Lung (tissue), 11 donors: ENCODE measurements at regions not wholly inside any gene's neighbourhood (a gene's known extent, or its start where the extent isn't known, plus 50 kb on each side); places are given as distances from the start of the nearest gene placed in this dataset.

Experiments
- ATAC-seq: fragments of 200-7000 bp; cut with Tn5 transposase; one replicate; pipeline ENCODE4 v1.9.1; 2020; ENCODE audit warnings: moderate number of reproducible peaks; ENCODE audit not compliant: insufficient read depth, low FRiP score
- DNase-seq, 3 donors: peaks; one replicate each; pipeline ENCODE4 v3.0.0-alpha.2; 2013 to 2017
- H3K27ac ChIP-seq, 2 donors: one replicate each; pipeline ENCODE4 v1.5.1; 2013; ENCODE audit warnings: mild to moderate bottlenecking in 2 of 2, moderate library complexity in 2 of 2, control low read depth in 1 of 2, inconsistent platforms in 1 of 2, low read depth in 1 of 2, low read length in 1 of 2
- H3K27me3 ChIP-seq, 3 donors: one replicate each; pipeline ENCODE4 v1.5.1; 2013; ENCODE audit warnings: low read length in 2 of 3; ENCODE audit not compliant: control insufficient read depth in 3 of 3, insufficient read depth in 3 of 3
- H3K36me3 ChIP-seq, 4 donors: one replicate each; pipeline ENCODE4 v1.5.1; 2013; ENCODE audit warnings: low read length in 4 of 4, mild to moderate bottlenecking in 1 of 4, moderate library complexity in 1 of 4; ENCODE audit not compliant: control insufficient read depth in 4 of 4, insufficient read depth in 4 of 4
- H3K4me1 ChIP-seq, 5 donors: one replicate each; pipeline ENCODE4 v1.5.1; 2013; ENCODE audit warnings: low read length in 5 of 5, mild to moderate bottlenecking in 2 of 5, moderate library complexity in 1 of 5; ENCODE audit not compliant: control insufficient read depth in 5 of 5, insufficient read depth in 5 of 5
- H3K4me3 ChIP-seq: one replicate; pipeline ENCODE4 v1.5.1; 2013; ENCODE audit warnings: mild to moderate bottlenecking, control low read depth, moderate library complexity
- H3K9ac ChIP-seq, 2 donors: one replicate each; pipeline ENCODE4 v1.5.1; 2013; ENCODE audit warnings: low read length in 2 of 2, control low read depth in 1 of 2; ENCODE audit not compliant: insufficient read depth in 1 of 2
- H3K9me3 ChIP-seq, 4 donors: one replicate each; pipeline ENCODE4 v1.5.1; 2013; ENCODE audit warnings: low read length in 3 of 4, mild to moderate bottlenecking in 1 of 4, moderate library complexity in 1 of 4; ENCODE audit not compliant: control insufficient read depth in 4 of 4, insufficient read depth in 3 of 4
- CTCF ChIP-seq: IDR thresholded peaks from 2 replicates; pipeline ENCODE4 v1.5.1; 2012; ENCODE audit warnings: mild to moderate bottlenecking; ENCODE audit errors: control extremely low read depth, extremely low read depth
- WGBS, 2 donors: extraction: QIAGEN DNeasy Blood & Tissue Kit; methylation state at CpG; one replicate each; pipeline ENCODE4 v1.1.7; 2013; 5-methylcytosine and 5-hydroxymethylcytosine counted together
- donor health status: control.
- donor health status: control.
- donor health status: Bipolar disorder and iron deficiency.
- donor health status: healthy.
- donor health status: DM: yes; HTN: yes; CAD: no.

- Histone ChIP-seq H3K9ac (no peak overlapping the region), H3K36me3 (no peaks in the 10 kb centered on the region), H3K4me3 (no peak overlapping the region), H3K9me3 (peaks cover 0 to 6% (median 2%) of the 10 kb centered on the region in 4 donors), H3K27me3 (no peaks in the 10 kb centered on the region), H3K4me1 (no peaks in the 10 kb centered on the region), H3K27ac (no peak overlapping the region)
- WGBS, 2 donors: 57 to 65% methylated on average over 3 of the region's 3 CpGs
- TF ChIP-seq CTCF: no peak
- no peak for DNase-seq
- ATAC-seq: no peak
These were observed 754.0 kb upstream of the FAT3 start for GRCh38 chr11:91470656-91471055.

GRCh38 chr11:91459840-91460239 is 764.8 kb upstream of the FAT3 start:
- H3K27ac ChIP-seq: no peak overlapping the region
- no peak overlapping the region for H3K9ac ChIP-seq
- DNase-seq: no peak
- ATAC-seq: no peak
- 69 to 75% methylated on average over 1 of the region's 1 CpG for WGBS, 2 donors
- TF ChIP-seq CTCF: no peak
- no peaks in the 10 kb centered on the region for H3K36me3 ChIP-seq
- H3K4me1 ChIP-seq: no peaks in the 10 kb centered on the region
- H3K4me3 ChIP-seq: no peak overlapping the region
- H3K9me3 ChIP-seq: no peaks in the 10 kb centered on the region
- no peaks in the 10 kb centered on the region for H3K27me3 ChIP-seq

- ATAC-seq: no peak
- H3K36me3 ChIP-seq: no peaks in the 10 kb centered on the region
- WGBS, 2 donors: 82% methylated on average over 4 of the region's 4 CpGs
- peaks cover 0 to 7% (median 0%) of the 10 kb centered on the region in 4 donors for H3K9me3 ChIP-seq
- no peak for TF ChIP-seq CTCF
- H3K4me1 ChIP-seq: no peaks in the 10 kb centered on the region
- no peak overlapping the region for H3K27ac ChIP-seq
- H3K27me3 ChIP-seq: no peaks in the 10 kb centered on the region
- H3K4me3 ChIP-seq: no peak overlapping the region
- DNase-seq: no peak
- no peak overlapping the region for H3K9ac ChIP-seq
These were observed 778.4 kb upstream of the FAT3 start for GRCh38 chr11:91446267-91446666.

GRCh38 chr11:91435694-91436395 is 788.8 kb upstream of the FAT3 start:
- Histone ChIP-seq H3K9me3 (peaks cover 0 to 4% (median 0%) of the 10 kb centered on the region in 4 donors), H3K27me3 (no peaks in the 10 kb centered on the region), H3K4me3 (no peak overlapping the region), H3K4me1 (no peaks in the 10 kb centered on the region), H3K27ac (no peak overlapping the region), H3K9ac (no peak overlapping the region), H3K36me3 (no peaks in the 10 kb centered on the region)
- peak in 2 of 3 donors; percentile 21 to 33 for DNase-seq
- no peak for ATAC-seq
- 72 to 73% methylated on average over 7 of the region's 7 CpGs for WGBS, 2 donors
- TF ChIP-seq CTCF: no peak
